ENCODE measurements at regions not wholly inside any gene's neighbourhood (a gene's known extent, or its start where the extent isn't known, plus 50 kb on each side); places are given as distances from the start of the nearest gene placed in this dataset.

DNA sequence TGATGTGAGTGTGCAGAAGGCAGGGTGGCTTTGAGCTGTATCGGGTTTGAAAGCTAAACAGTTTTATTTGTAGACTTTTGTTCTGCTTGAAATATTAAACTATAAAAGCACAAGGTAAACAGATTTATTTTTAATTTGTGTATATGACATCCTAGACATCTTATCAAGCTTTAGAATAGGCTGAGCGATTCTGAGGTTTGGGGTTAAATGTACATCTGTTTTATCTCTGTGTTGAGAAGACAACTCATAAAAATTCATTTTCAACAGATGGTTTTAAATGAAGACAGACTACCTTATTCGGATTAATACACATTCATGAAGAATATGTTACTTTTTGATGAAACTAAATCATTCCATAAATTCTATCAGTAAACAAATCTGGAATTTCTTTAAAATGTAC lies 368.8 kb downstream of the RPRM start:
- no peak for DNase-seq (ENCODE audit: extremely low read depth, low read depth)
- TF ChIP-seq, protein P1, sequence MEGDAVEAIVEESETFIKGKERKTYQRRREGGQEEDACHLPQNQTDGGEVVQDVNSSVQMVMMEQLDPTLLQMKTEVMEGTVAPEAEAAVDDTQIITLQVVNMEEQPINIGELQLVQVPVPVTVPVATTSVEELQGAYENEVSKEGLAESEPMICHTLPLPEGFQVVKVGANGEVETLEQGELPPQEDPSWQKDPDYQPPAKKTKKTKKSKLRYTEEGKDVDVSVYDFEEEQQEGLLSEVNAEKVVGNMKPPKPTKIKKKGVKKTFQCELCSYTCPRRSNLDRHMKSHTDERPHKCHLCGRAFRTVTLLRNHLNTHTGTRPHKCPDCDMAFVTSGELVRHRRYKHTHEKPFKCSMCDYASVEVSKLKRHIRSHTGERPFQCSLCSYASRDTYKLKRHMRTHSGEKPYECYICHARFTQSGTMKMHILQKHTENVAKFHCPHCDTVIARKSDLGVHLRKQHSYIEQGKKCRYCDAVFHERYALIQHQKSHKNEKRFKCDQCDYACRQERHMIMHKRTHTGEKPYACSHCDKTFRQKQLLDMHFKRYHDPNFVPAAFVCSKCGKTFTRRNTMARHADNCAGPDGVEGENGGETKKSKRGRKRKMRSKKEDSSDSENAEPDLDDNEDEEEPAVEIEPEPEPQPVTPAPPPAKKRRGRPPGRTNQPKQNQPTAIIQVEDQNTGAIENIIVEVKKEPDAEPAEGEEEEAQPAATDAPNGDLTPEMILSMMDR (IDR thresholded peaks at IDR 0.05; ENCODE audit: low read depth, low read length): no peak

GRCh38 chr2:153106802-153107477 lies 371.6 kb downstream of the RPRM start:
- TF ChIP-seq, protein P1 (IDR thresholded peaks at IDR 0.05; ENCODE audit: low read depth, low read length): no peak
- DNase-seq (ENCODE audit: extremely low read depth, low read depth): no peak

DNA sequence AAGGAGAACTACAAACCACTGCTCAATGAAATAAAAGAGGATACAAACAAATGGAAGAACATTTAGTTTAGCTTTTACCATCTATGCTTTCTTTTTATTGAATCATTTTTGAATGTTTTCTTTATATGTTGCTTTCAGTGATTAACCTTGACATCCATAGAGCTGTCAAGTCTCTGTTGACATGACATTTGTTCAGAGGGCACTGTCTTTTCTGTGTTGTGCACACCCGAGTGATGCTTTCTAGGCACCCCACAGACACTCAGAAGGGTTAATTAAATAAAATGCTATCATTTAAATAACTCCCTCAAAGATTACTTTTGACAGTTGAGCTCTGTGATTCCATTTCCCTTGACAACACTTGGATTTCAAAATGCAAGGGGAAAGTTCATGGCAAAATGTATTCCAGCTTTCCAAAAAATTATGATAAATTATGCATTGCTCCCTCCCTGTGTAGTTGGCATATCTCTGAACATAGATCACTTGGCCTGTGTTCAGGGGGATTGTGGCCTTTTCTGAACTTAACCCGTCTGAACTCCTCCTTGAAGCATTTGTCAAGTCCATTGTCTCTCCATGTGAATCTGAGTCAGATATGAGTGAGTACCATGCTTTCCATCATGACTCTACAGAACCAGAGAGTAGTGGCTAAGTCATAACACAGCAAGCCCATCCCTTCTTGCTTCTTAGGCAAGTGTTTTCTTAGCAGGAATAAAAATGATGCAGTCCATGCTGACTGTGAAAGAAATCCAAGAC lies 372.6 kb downstream of the RPRM start:
- no peak for DNase-seq (ENCODE audit: extremely low read depth, low read depth)
- TF ChIP-seq, protein P1 (IDR thresholded peaks at IDR 0.05; ENCODE audit: low read depth, low read length): no peak

DNA sequence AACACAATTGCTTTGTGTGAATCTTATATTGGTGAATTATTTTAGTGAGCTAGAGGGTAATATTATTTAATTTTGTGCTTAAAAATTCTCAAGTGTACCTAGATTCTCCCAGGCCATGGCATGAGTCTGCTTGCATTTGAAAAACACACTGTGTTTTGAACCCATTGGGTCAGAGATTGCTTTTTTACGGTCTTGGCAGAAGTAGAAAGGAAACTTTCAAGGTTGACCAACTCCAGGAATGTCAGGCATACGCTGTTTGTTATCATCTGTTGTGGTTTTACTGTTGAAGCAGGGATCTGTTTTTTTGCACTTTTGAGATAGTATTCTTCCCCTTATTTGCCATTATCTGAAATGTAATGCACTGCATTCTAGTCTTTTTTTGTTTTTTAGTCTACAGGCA lies 377.4 kb downstream of the RPRM start:
- TF ChIP-seq, protein P1 (IDR thresholded peaks at IDR 0.05; ENCODE audit: low read depth, low read length): no peak
- no peak for DNase-seq (ENCODE audit: extremely low read depth, low read depth)

DNA sequence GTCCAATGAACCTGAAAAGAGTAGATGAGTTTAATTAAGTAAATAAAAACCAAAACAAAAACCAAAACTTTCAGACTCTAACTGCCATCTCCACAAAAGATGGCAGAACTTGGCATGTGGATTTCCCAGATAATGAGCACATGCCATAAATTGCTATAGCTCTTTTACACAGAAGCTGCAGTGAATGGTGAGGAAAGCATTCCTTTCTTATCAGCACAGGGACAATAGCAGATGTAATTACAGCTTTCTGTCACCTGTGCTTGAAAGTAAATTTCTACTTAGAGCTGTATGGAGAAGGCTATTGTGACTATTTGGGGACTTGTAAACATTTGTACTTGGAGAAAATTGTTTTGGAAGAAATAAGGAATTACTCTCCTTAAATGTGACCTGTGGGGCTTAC lies 378.4 kb downstream of the RPRM start:
- DNase-seq (ENCODE audit: extremely low read depth, low read depth): no peak
- TF ChIP-seq, protein P1 (IDR thresholded peaks at IDR 0.05; ENCODE audit: low read depth, low read length): no peak

GRCh38 chr2:153098073-153098472 lies 379.7 kb downstream of the ARL6IP6 start:
- no peak for DNase-seq (ENCODE audit: extremely low read depth, low read depth)
- TF ChIP-seq, protein P1 (IDR thresholded peaks at IDR 0.05; ENCODE audit: low read depth, low read length): no peak

DNA sequence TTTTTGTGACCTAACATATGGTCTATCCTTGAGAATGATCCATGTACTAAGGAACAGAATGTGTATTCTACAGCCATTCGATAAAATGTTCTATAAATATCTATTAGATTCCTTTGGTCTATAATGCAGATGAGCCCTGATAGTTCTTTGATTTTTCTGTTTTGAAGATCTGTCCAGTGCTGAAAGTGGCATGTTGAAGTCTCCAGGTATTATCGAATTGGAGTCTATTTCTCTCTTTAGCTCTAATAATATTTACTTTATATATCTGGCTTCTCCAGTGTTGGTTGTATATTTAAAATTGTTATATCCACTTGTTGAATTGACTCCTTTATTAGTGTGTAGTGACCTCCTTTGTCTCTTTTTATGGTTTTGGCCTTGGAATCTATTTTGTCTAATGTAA lies 377.9 kb downstream of the ARL6IP6 start:
- TF ChIP-seq, protein P1 (IDR thresholded peaks at IDR 0.05; ENCODE audit: low read depth, low read length): no peak
- DNase-seq (ENCODE audit: extremely low read depth, low read depth): no peak

Measured in AG09319 (cell line).